ENCODE measurements at regions not wholly inside any gene's neighbourhood (a gene's known extent, or its start where the extent isn't known, plus 50 kb on each side); places are given as distances from the start of the nearest gene placed in this dataset.

GRCh38 chr4:178799204-178799603 is 1357.0 kb upstream of the AGA start:
- TF ChIP-seq CTCF (IDR thresholded peaks at IDR 0.05 in 8 of 11, conservative IDR thresholded peaks at IDR 0.05 in 3 of 11) (no peak), POLR2A (IDR thresholded peaks at IDR 0.05) (no peak), POLR2AphosphoS5 (IDR thresholded peaks at IDR 0.05) (no peak)
